Dedifferentiated amniotic fluid mesenchymal stem cell (primary cell): ENCODE measurements at regions not wholly inside any gene's neighbourhood (a gene's known extent, or its start where the extent isn't known, plus 50 kb on each side); places are given as distances from the start of the nearest gene placed in this dataset.
"Not testable (repeated sequence)": the region's sequence is repeated elsewhere in the genome, so short reads cannot be mapped to it uniquely, and the experiment has no call there.

Source experiments
- DNase-seq: peaks from one replicate; pipeline ENCODE4 v3.0.0-alpha.2; 2016; ENCODE audit errors: extremely low spot score

GRCh38 chr5:122515210-122515609 lies 203.2 kb downstream of the SNCAIP start:
- DNase-seq: not testable (repeated sequence)

- peak; percentile 90 for DNase-seq
These were observed 203.8 kb downstream of the SNCAIP start for GRCh38 chr5:122515709-122516431.

GRCh38 chr5:122516432-122516743 lies 204.4 kb downstream of the SNCAIP start:
- DNase-seq: no peak

GRCh38 chr5:122517091-122517490 lies 205.1 kb downstream of the SNCAIP start:
- no peak for DNase-seq

- DNase-seq: no peak
These were observed 211.7 kb downstream of the SNCAIP start for GRCh38 chr5:122523776-122524175.

- no peak for DNase-seq
These were observed 215.5 kb downstream of the SNCAIP start for GRCh38 chr5:122527547-122527946.

GRCh38 chr5:122532035-122532434 lies 220.0 kb downstream of the SNCAIP start:
- no peak for DNase-seq

- no peak for DNase-seq
These were observed 221.8 kb downstream of the SNCAIP start for GRCh38 chr5:122533825-122534224.

- no peak for DNase-seq
These were observed 222.8 kb downstream of the SNCAIP start for GRCh38 chr5:122534829-122535228.

- DNase-seq: no peak
These were observed 229.4 kb downstream of the SNCAIP start for GRCh38 chr5:122541388-122541787.

GRCh38 chr5:122545986-122546385 lies 228.9 kb upstream of the SNX2 start:
- DNase-seq: no peak

- no peak for DNase-seq
These were observed 227.7 kb upstream of the SNX2 start for GRCh38 chr5:122547219-122547618.

- no peak for DNase-seq
These were observed 227.2 kb upstream of the SNX2 start for GRCh38 chr5:122547669-122548068.

- no peak for DNase-seq
These were observed 215.2 kb upstream of the SNX2 start for GRCh38 chr5:122559676-122560075.

GRCh38 chr5:122561209-122561608 lies 213.7 kb upstream of the SNX2 start:
- no peak for DNase-seq

- no peak for DNase-seq
These were observed 209.5 kb upstream of the SNX2 start for GRCh38 chr5:122565331-122565730.

- DNase-seq: no peak
These were observed 198.4 kb upstream of the SNX2 start for GRCh38 chr5:122576256-122577016.

GRCh38 chr5:122581629-122582028 lies 193.3 kb upstream of the SNX2 start:
- DNase-seq: no peak

- DNase-seq: no peak
These were observed 190.2 kb upstream of the SNX2 start for GRCh38 chr5:122584411-122585300.

- DNase-seq: no peak
These were observed 189.5 kb upstream of the SNX2 start for GRCh38 chr5:122585371-122585770.

- DNase-seq: peak; percentile 80
These were observed 188.5 kb upstream of the SNX2 start for GRCh38 chr5:122586351-122586750.

- no peak for DNase-seq
These were observed 183.1 kb upstream of the SNX2 start for GRCh38 chr5:122591828-122592227.
